T47D (cell line): ENCODE measurements at regions not wholly inside any gene's neighbourhood (a gene's known extent, or its start where the extent isn't known, plus 50 kb on each side); places are given as distances from the start of the nearest gene placed in this dataset.

ENCODE experiments used
- DNase-seq, 2 experiments: peaks; one replicate each; pipeline versions ENCODE4 v3.0.0 to v3.0.0-alpha.2; 2011 to 2012; ENCODE audit warnings: low read depth in 1 of 2, low spot score in 1 of 2
- JUND ChIP-seq: IDR thresholded peaks from 2 replicates; pipeline ENCODE4 v1.6.1; 2012; ENCODE audit warnings: low read depth
- in situ Hi-C: cut with HindIII; loops from 2 replicates; pipeline ENCODE4 v1.10.0; 2016; ENCODE audit warnings: low sequenced_read_pairs, low pct_unique_long_range_greater_than_20kb

GRCh38 chr11:29282088-29282487 lies 734.7 kb downstream of the KCNA4 start:
- no peak for TF ChIP-seq JUND
- in situ Hi-C loops: no loop called here
- DNase-seq: no peak

GRCh38 chr11:29281271-29281777 lies 735.5 kb downstream of the KCNA4 start:
- in situ Hi-C loops: no loop called here
- DNase-seq: no peak
- TF ChIP-seq JUND: no peak

- DNase-seq: peak in 1 of 2 experiments; percentile 7
- no peak for TF ChIP-seq JUND
- in situ Hi-C loops: no loop called here
These were observed 736.4 kb downstream of the KCNA4 start for GRCh38 chr11:29280452-29280851.

- TF ChIP-seq JUND: no peak
- in situ Hi-C loops: no loop called here
- no peak for DNase-seq
These were observed 737.1 kb downstream of the KCNA4 start for GRCh38 chr11:29279716-29280115.

- DNase-seq: no peak
- TF ChIP-seq JUND: no peak
- in situ Hi-C loops: no loop called here
These were observed 744.7 kb downstream of the KCNA4 start for GRCh38 chr11:29272019-29272654.

GRCh38 chr11:29271616-29272015 lies 745.2 kb downstream of the KCNA4 start:
- in situ Hi-C loops: no loop called here
- TF ChIP-seq JUND: no peak
- no peak for DNase-seq

- DNase-seq: no peak
- in situ Hi-C loops: no loop called here
- no peak for TF ChIP-seq JUND
These were observed 748.1 kb downstream of the KCNA4 start for GRCh38 chr11:29268733-29269132.

- no peak for TF ChIP-seq JUND
- in situ Hi-C loops: no loop called here
- no peak for DNase-seq
These were observed 751.0 kb downstream of the KCNA4 start for GRCh38 chr11:29265792-29266191.

GRCh38 chr11:29265381-29265780 lies 751.4 kb downstream of the KCNA4 start:
- no peak for TF ChIP-seq JUND
- no peak for DNase-seq
- in situ Hi-C loops: no loop called here

GRCh38 chr11:29263971-29264682 lies 752.7 kb downstream of the KCNA4 start:
- in situ Hi-C loops: no loop called here
- no peak for DNase-seq
- TF ChIP-seq JUND: no peak

GRCh38 chr11:29261831-29262230 lies 755.0 kb downstream of the KCNA4 start:
- DNase-seq: no peak
- in situ Hi-C loops: no loop called here
- no peak for TF ChIP-seq JUND

- peak in 1 of 2 experiments; percentile 16 for DNase-seq
- no peak for TF ChIP-seq JUND
- in situ Hi-C loops: no loop called here
These were observed 755.7 kb downstream of the KCNA4 start for GRCh38 chr11:29260939-29261705.

- TF ChIP-seq JUND: no peak
- no peak for DNase-seq
- in situ Hi-C loops: no loop called here
These were observed 758.4 kb downstream of the KCNA4 start for GRCh38 chr11:29258411-29258810.
